GM23248 (cell line): ENCODE measurements at regions not wholly inside any gene's neighbourhood (a gene's known extent, or its start where the extent isn't known, plus 50 kb on each side); places are given as distances from the start of the nearest gene placed in this dataset.

ENCODE experiments used
- DNase-seq: peaks from one replicate; pipeline ENCODE4 v3.0.0-alpha.2; 2015
- H2AFZ ChIP-seq: fragments of 200-600 bp; sonication (generic); 2 replicates; pipeline ENCODE4 v1.6.1; 2016; ENCODE audit warnings: antibody characterized with exemption
- H3F3A ChIP-seq: fragments of 200-600 bp; sonication (generic); 2 replicates; pipeline ENCODE4 v1.6.1; 2016; ENCODE audit warnings: mild to moderate bottlenecking, antibody characterized with exemption, mixed run types; ENCODE audit not compliant: insufficient read depth
- H3K27ac ChIP-seq: fragments of 200-600 bp; sonication (generic); 2 replicates; pipeline ENCODE4 v1.5.1; 2016; ENCODE audit warnings: mild to moderate bottlenecking
- H3K27me3 ChIP-seq: fragments of 200-600 bp; sonication (generic); replicated peaks from 2 replicates; pipeline ENCODE4 v1.6.1; 2016; ENCODE audit warnings: mild to moderate bottlenecking; ENCODE audit not compliant: insufficient read depth
- H3K36me3 ChIP-seq: fragments of 200-600 bp; sonication (generic); 2 replicates; pipeline ENCODE4 v1.6.1; 2016; ENCODE audit warnings: low read depth, mild to moderate bottlenecking
- H3K4me1 ChIP-seq: fragments of 200-600 bp; sonication (generic); 2 replicates; pipeline ENCODE4 v1.6.1; 2016; ENCODE audit warnings: mild to moderate bottlenecking; ENCODE audit not compliant: insufficient read depth
- H3K4me2 ChIP-seq: fragments of 200-600 bp; sonication (generic); one replicate; pipeline ENCODE4 v1.6.1; 2016; ENCODE audit warnings: mild to moderate bottlenecking; ENCODE audit not compliant: unreplicated experiment
- H3K4me3 ChIP-seq: fragments of 200-600 bp; sonication (generic); 2 replicates; pipeline ENCODE4 v1.5.1; 2016; ENCODE audit warnings: mild to moderate bottlenecking
- H3K79me2 ChIP-seq: fragments of 200-600 bp; sonication (generic); 2 replicates; pipeline ENCODE4 v1.6.1; 2016; ENCODE audit warnings: mild to moderate bottlenecking; ENCODE audit not compliant: insufficient read depth
- H3K9ac ChIP-seq: fragments of 200-600 bp; sonication (generic); 2 replicates; pipeline ENCODE4 v1.6.1; 2016; ENCODE audit warnings: mild to moderate bottlenecking
- H3K9me2 ChIP-seq: fragments of 200-600 bp; sonication (generic); 2 replicates; pipeline ENCODE4 v1.6.1; 2016; ENCODE audit warnings: mixed run types, mild to moderate bottlenecking, moderate library complexity; ENCODE audit not compliant: insufficient read depth
- H3K9me3 ChIP-seq: fragments of 200-600 bp; sonication (generic); one replicate; pipeline ENCODE4 v1.6.1; 2017; ENCODE audit warnings: low read depth
- H4K20me1 ChIP-seq: fragments of 200-600 bp; sonication (generic); 2 replicates; pipeline ENCODE4 v1.6.0; 2016; ENCODE audit not compliant: insufficient read depth
- EZH2 ChIP-seq: fragments of 200-600 bp; sonication (generic); IDR thresholded peaks from 2 replicates; pipeline ENCODE4 v1.6.1; 2018; ENCODE audit warnings: antibody characterized with exemption, mild to moderate bottlenecking; ENCODE audit not compliant: insufficient read depth, poor library complexity, severe bottlenecking
- EZH2phosphoT487 ChIP-seq: fragments of 200-600 bp; sonication (generic); IDR thresholded peaks from 2 replicates; pipeline ENCODE4 v1.6.1; 2018; ENCODE audit warnings: antibody characterized with exemption, moderate library complexity, mild to moderate bottlenecking, low read depth; ENCODE audit not compliant: insufficient read depth
- WGBS, 2 experiments: methylation state at CpG; one replicate each; pipeline ENCODE4 v1.1.6; 2015 to 2017; ENCODE audit warnings: low lambda C conversion rate in 2 of 2, low coverage in 1 of 2; ENCODE audit errors: missing lambda C conversion rate in 2 of 2; 5-methylcytosine and 5-hydroxymethylcytosine counted together
- in situ Hi-C: fragments of 300-500 bp; cut with MboI; formaldehyde crosslinking; loops from 2 replicates; pipeline ENCODE4 v1.15.0; 2020

- no peaks in the 10 kb centered on the region for H3K79me2 ChIP-seq
- H3K4me1 ChIP-seq = no peaks in the 10 kb centered on the region
- H3K4me3 ChIP-seq = no peak overlapping the region
- no peaks in the 10 kb centered on the region for H3F3A ChIP-seq
- H3K9me2 ChIP-seq = no peaks in the 10 kb centered on the region
- no peak overlapping the region for H3K9ac ChIP-seq
- no peaks in the 10 kb centered on the region for H3K27me3 ChIP-seq
- no peak overlapping the region for H3K4me2 ChIP-seq
- no peak overlapping the region for H3K27ac ChIP-seq
- no peak for TF ChIP-seq EZH2phosphoT487
- TF ChIP-seq EZH2 = no peak
- no peak overlapping the region for H2AFZ ChIP-seq
- DNase-seq = no peak
- in situ Hi-C loops = no loop called here
- H4K20me1 ChIP-seq = no peaks in the 10 kb centered on the region
- no peaks in the 10 kb centered on the region for H3K9me3 ChIP-seq
- H3K36me3 ChIP-seq = no peaks in the 10 kb centered on the region
These were observed 141.5 kb upstream of the FBXL17 start for GRCh38 chr5:108523360-108523759.

GRCh38 chr5:108521841-108522506 is 140.1 kb upstream of the FBXL17 start:
- H3K36me3 ChIP-seq = no peaks in the 10 kb centered on the region
- no peaks in the 10 kb centered on the region for H3F3A ChIP-seq
- no peak overlapping the region for H3K27ac ChIP-seq
- H3K79me2 ChIP-seq = no peaks in the 10 kb centered on the region
- H4K20me1 ChIP-seq = no peaks in the 10 kb centered on the region
- no peaks in the 10 kb centered on the region for H3K9me2 ChIP-seq
- TF ChIP-seq EZH2 (no peak), EZH2phosphoT487 (no peak)
- no peaks in the 10 kb centered on the region for H3K4me1 ChIP-seq
- no peak overlapping the region for H3K4me2 ChIP-seq
- no peaks in the 10 kb centered on the region for H3K27me3 ChIP-seq
- H3K4me3 ChIP-seq = no peak overlapping the region
- H3K9ac ChIP-seq = no peak overlapping the region
- no peaks in the 10 kb centered on the region for H3K9me3 ChIP-seq
- in situ Hi-C loops = no loop called here
- H2AFZ ChIP-seq = no peak overlapping the region
- 0% methylated on average over 4 of the region's 4 CpGs for WGBS, 2 experiments
- DNase-seq = peak; percentile 73

GRCh38 chr5:108521011-108521700 is 139.3 kb upstream of the FBXL17 start:
- no peak for DNase-seq
- TF ChIP-seq EZH2 (no peak), EZH2phosphoT487 (no peak)
- no peak overlapping the region for H3K9ac ChIP-seq
- H3K79me2 ChIP-seq = no peaks in the 10 kb centered on the region
- H3K27ac ChIP-seq = no peak overlapping the region
- WGBS, 2 experiments = 32 to 38% methylated on average over 7 of the region's 7 CpGs
- no peaks in the 10 kb centered on the region for H3K36me3 ChIP-seq
- H4K20me1 ChIP-seq = no peaks in the 10 kb centered on the region
- in situ Hi-C loops = no loop called here
- H3K27me3 ChIP-seq = 0 out of 2 replicates have a peak, but pooled peaks cover 1% of the 10 kb centered on the region
- no peak overlapping the region for H3K4me3 ChIP-seq
- no peaks in the 10 kb centered on the region for H3K9me3 ChIP-seq
- H3F3A ChIP-seq = no peaks in the 10 kb centered on the region
- H3K4me1 ChIP-seq = no peaks in the 10 kb centered on the region
- no peak overlapping the region for H2AFZ ChIP-seq
- H3K4me2 ChIP-seq = no peak overlapping the region
- H3K9me2 ChIP-seq = no peaks in the 10 kb centered on the region

- no peaks in the 10 kb centered on the region for H3K9me3 ChIP-seq
- H3K4me1 ChIP-seq = no peaks in the 10 kb centered on the region
- no peak overlapping the region for H3K9ac ChIP-seq
- no peak overlapping the region for H3K4me3 ChIP-seq
- DNase-seq = no peak
- peaks cover 9% of the 10 kb centered on the region; the same call in 1 of the 2 replicates for H3K27me3 ChIP-seq
- H2AFZ ChIP-seq = no peak overlapping the region
- no peak overlapping the region for H3K4me2 ChIP-seq
- H3K36me3 ChIP-seq = no peaks in the 10 kb centered on the region
- H3K27ac ChIP-seq = no peak overlapping the region
- H3K9me2 ChIP-seq = no peaks in the 10 kb centered on the region
- no peaks in the 10 kb centered on the region for H3K79me2 ChIP-seq
- in situ Hi-C loops = no loop called here
- no peaks in the 10 kb centered on the region for H3F3A ChIP-seq
- no peaks in the 10 kb centered on the region for H4K20me1 ChIP-seq
- TF ChIP-seq EZH2phosphoT487 = no peak
- TF ChIP-seq EZH2 = no peak
These were observed 134.9 kb upstream of the FBXL17 start for GRCh38 chr5:108516785-108517184.
